Stimulated activated CD4-positive, alpha-beta T cell treated with anti-CD3 and anti-CD28 coated beads, Interleukin-1b, Interleukin-23, amount 100 ng/mL, for 4 hours (primary cell): ENCODE measurements at regions not wholly inside any gene's neighbourhood (a gene's known extent, or its start where the extent isn't known, plus 50 kb on each side); places are given as distances from the start of the nearest gene placed in this dataset.

Experiments
- DNase-seq, 2 donors: peaks; one replicate each; pipeline ENCODE4 v3.0.0-alpha.2; 2020; ENCODE audit warnings: low read depth in 2 of 2

DNA sequence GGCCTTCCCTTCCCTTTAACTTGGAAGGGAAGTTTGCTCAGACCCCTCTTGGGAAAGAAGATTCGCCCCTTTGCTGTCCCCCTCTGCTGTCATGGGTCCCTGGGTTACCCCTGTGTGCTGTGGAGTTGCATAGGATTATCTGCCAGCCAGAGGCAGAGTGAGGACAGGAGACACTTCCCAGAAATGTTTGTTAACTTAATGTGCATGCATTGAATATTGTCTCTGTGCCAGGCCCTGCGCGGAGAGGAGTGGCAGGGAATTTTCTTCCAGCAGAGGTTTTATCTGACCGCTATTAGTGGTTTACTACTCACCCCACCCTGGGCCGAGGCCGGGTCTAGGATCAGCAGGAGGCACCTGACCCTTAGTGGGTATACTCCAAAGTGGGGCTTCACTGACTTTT, 894.8 kb downstream of the TBC1D22A start:
- DNase-seq = no peak

DNA sequence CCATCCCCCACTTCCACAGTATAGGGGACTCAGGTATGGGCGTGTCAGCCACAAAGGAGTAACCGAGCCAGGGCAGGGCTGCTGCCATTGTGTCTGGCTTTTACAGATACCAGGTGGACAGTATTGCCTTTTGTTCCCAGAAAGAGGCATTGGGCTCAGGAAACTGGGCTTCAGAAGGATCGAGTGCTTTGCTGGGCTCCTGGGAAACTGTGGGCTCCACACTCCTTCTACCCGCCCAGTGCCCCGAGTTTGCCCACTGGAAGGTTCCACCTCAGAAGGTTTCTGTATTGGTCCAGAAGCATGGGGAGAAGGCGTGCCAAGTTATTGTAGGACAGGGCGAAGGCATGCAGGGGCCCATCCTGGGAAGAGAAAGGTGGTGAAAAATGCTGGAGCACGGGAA, 894.4 kb downstream of the TBC1D22A start:
- no peak for DNase-seq

DNA sequence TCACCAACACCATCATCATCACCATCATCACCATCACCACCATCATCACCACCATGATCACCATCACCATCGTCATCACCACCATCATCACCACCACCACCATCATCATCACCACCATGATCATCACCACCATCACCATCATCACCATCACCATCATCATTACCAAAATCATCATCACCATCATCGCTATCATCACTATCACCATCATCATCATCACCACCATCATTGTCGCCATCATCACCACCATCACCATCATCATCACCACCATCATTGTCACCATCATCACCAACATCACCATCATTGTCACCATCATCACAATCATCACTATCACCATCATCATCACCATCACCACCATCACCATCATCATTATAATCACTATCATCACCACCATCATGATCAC, 893.5 kb downstream of the TBC1D22A start:
- DNase-seq = no peak

DNA sequence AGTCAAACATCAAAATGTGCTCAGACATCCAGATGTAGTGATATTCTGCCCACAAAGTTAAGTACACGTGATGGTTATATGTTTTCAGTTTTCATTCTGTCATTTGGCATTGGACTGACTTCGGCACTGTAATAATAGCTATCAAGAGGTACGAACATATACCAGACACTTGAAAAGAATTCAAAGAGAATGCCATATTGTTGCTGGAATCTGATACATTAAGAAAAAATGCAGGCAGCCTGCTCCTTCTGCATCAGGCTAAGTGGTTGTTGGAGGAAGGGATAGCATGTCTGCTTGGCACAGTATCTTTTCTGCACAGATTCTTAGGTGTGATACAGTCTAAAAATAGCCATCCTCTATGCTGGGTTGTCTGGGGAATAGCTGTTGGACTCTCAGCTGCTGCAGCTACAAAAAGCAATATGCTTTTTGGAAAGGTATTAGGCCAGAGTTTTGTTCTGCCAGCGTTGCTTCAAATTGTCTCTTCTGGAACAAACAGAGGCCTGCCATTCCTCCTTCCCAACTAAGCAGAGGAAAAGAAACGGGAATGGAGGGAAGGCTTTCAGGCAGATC, 892.6 kb downstream of the TBC1D22A start:
- no peak for DNase-seq

DNA sequence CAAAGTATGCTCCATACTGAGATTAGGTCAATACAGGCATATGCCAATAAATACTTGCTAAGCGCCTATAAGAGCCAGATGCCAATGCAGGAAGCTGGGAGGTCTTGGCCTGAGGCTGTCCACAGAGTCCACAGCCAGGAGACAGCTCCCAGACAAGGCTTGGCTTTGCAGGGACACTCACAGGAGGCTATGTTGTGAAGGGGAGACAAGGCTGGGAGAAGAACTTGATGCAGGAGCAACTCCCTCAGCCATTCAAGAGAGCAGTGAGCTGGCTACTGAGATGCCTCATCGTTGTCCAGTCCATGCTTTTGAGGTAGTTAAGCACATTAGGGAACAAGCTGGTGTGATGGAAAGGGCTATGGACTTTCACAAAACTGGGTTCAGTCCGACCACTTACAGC, 891.5 kb downstream of the TBC1D22A start:
- DNase-seq = no peak

DNA sequence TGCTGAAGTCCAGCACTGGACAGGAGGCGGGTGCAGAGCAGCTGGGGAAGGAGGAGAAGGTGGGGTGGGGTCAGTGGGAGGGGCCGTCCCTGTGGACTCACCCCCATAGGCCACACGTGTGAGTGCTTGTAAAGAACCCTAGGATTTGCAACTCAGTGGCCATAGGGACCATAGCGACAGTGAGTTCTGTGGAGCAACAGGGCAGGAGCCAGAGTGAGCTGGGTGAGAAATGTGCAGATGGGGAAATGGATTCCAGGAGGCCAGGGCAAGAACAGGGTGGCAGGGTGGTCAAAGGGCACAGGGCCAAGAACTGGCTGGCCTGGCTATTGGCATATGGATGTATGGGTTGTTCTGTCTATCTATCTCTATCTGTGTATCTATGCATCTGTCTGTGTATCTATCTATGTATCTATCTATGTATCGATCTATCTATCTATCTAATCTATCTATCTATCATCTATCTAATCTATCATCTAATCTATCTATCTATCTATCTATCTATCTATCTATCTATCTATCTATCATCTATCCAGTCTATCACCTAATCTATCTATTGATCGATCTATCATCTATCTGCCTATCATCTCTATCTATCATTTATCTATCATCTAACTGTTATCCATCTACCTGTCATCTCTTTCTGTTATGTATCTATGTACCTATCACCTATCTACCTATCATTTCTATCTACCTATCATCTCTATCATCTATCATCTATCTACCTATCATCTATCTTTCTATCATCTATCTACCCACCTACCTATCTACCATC, 889.0 kb downstream of the TBC1D22A start:
- DNase-seq = no peak

DNA sequence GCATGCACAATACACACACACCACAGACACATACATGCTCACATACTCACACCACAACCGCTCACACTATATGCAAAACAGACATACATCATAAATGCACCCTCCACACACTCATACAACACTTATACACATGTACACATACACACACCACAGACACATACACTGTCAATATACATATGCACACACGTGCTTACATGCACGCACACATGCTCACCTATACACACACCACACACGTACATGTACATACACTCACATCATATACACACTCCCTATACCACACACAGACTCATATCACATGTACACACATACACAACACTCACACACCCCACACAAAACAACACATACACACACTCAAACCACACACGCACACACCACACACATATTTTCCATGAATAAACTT, 885.3 kb downstream of the TBC1D22A start:
- no peak for DNase-seq

DNA sequence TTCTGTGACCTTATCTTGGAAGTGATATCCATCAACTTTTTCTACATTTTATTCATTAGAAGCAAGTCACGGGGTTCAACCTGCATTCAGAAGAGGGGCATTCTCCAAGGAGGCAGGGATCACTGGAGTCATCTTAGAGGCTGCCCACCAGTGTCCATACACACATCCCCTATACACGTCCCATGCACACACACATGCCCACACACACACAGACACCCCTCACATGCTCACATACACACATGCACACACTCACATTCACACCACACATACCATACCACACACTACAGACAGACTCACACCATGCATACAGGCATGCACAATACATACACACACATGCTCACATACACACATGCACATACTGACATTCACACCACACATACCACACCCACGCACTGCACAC, 884.7 kb downstream of the TBC1D22A start:
- no peak for DNase-seq

DNA sequence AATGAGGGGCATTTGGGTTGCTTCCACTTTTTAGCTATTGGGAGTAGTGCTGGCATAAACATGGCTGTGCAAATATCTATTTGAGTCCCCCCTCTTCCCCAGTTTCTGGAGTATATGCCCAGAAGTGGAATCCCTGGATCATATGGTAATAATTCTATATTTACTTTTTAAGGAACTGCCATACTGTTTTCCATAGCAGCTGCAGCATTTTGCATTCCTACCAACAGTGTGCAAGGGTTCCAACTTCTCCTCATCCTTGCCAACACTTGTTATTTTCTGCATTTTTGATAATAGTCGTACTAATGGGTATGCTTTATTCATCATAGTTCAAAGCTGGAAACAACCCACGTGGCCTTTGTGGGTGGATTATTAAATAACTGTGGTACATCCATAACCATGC, 883.5 kb downstream of the TBC1D22A start:
- DNase-seq = no peak

DNA sequence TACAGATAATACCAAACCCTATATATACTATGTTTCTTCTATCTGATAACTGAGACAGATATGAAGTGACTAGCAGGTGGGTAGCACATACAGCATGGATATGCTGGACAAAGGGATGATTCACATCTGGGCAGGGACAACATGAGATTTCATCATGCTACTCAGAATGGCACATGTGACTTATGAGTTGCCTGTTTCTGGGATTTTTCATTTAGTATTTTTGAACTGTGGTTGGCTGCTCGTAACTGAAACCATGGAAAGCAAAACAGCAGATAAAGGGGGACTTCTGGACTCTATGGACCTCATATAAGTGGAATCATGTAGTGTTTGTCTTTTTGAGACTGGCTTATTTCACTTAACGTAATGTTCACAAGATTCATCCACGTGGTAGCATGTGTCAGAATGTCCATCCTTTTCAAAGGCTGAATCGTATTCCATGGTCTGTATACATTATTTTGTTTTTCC, 883.0 kb downstream of the TBC1D22A start:
- no peak for DNase-seq

DNA sequence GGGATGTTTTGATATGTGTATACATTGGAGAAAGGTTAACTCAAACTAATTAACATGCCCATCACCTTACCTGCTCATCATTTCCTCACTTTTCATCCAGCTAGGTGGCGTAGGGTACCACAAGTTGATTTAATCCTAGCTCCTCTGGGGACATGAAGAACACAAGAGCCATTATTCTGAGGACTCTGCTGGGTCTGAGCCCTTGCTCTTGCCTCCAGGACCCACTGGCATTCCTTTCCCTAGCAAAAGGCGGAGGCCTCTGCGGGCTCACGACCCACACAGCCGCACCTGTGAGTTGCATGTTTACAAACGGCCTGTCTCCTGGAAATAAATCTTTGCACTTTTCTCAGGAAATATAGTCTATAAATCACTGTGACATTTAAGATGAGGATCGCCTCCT, 871.9 kb downstream of the TBC1D22A start:
- no peak for DNase-seq

DNA sequence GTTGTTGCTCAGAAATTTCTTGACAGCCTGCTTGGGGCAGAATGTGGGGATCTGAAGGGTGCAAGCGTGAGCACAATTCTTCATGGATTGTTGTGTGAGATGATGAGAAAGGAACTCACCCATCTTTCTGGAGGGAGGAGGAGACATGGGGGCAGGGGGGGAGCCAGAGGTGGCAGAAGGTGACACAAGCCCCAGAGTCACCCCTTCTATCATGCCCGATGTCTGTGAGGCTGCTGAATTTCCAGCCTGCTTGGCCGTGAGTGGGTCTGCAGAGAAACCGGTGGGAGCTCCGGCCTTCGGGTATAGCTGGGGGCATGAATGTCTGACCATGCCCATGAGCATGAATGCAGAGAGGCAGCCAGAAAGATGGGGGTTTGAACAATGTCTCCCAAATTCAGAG, 870.7 kb downstream of the TBC1D22A start:
- DNase-seq = no peak

DNA sequence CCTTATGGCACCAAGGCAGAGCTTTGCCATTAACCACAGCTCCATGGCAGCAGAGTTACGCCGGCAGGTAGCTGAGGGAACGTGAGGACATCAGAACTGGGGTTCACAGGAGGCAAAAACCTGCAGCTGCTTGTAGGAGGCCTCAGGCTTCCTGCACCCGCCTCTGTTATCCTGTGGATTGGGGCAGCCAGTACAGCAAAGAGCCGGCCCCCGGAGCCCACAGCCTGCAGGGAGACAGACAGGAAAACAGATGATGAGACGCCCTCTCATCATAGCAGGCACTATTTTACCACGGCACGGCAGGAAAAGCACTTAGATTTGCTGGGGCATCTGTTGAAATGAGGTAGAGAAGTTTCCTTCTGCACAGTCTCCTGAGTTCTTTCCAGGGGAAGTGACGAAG, 870.3 kb downstream of the TBC1D22A start:
- DNase-seq = no peak

DNA sequence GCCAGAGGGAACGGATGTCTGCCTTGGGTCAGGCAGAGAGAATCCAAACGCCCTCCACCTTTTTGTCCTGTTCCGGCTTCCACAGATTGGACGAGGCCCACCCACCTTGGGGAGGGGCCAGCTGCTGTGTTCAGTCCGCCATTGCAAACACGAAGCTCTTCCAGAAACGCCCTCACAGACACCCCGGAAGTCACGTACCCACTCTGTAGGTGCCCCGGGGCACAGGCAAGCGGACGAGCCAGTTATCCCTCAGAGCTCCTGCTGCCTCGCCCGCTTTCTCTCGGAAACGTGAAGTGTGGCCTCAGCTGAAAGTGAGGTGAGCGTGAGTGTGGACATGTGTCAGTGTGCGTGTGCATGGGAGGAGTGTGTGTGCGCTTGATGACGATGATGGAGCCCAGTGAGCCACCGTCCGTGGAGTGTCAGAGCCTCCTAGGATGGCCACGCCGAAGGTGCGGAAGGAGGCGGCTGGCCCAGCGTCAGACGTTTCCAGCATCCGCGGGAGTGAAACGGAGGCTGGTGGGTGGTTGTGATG, 869.2 kb downstream of the TBC1D22A start:
- DNase-seq = no peak

DNA sequence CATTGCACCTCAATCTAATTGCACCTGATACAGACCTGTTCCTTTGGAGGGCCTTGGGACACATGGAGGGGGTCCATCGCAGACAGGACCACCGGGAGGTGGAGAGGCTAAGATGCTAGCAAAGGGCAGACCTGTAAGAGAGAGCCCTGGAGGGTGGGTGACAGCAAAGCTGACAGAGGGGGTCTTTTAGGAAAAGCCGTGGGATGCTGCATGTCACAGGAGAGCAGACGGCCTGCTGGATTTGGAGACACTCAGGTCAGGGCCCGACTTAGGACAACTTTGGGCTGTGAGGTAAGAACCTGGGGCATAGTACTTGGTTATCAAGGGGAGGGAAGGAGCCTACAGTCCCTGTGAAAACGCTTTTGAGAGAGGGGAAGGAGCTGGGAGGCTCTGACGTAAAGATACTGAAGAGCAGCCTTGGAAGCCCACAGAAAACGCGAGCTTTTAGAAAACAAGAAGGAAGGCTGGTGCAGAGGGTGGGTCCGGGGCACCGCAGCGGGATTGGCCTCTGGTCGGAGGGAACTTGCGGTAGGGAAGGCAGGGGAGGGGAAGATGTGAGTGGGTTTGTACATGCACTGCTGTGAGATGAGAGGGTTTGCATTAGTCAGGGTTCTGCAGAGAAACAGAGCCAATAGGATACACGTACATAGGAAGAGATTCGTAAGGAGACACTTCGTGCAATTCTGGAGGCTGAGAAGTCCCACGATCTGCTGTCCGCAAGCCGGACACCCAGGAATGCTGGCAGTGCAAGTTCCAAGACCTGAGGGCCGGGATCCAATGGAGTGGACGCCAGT, 868.5 kb downstream of the TBC1D22A start:
- no peak for DNase-seq

DNA sequence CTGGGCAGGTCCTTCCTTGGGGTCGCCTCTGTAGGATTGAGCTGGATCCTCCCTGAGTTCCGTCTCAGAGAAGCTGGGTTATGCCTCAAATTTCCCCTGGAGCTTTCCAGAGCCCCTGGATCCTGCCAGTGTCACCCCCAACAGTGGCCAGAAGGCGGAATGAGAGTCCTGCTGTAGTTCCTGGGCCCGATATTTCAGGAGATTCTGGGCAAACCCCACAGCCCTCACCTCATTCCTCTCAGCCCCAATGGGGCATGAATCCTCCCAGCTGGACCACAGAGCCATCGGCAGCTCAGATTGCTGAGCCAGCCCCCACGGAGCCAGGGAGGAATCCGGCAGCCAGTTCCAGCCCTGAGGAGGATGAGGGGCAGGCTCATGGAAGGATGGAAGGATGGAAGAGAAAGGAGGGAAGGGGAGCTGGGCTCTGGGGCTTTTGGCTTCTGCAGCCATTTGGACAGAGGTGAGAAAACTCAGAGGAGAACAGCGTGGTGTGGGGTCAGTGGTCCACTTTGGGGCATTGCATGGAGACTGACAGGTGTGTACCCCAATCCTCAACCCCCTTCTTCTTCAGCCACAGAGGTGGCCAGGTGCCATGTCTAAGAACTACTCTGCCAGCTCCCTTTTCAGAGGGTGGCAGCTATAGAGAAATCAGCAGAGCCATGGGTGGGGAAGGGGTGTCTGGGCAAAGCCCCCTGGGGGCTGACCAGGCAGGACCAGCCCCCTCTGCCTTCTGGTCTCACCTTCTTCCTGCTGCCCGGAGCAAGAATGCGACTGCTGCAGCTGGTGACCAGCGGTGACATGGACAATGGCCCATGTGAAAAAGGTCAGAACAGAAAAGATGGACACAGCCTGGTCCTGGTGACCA, 867.6 kb downstream of the TBC1D22A start:
- DNase-seq = no peak

DNA sequence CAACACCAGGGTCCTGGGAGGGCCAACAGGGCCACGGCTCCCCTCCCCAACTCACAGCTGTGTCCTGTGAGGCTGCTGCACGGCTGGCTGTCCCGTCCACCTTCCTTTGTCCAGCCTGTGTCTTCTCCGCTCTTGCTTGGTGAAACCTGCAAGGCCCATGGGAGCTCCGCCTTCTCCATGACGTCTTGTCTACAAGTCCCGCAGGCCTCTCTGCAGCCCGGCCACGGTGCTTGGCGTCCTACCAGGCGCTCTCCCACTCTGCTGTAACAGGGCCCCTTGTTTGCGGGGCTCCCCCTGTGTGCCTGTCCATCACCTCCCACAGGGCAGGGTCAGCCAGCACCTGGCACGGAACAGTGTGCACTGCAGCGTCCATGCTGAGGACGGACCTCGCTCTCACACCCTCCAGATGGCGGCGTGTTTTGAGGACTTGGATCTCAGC, 866.8 kb downstream of the TBC1D22A start:
- no peak for DNase-seq

DNA sequence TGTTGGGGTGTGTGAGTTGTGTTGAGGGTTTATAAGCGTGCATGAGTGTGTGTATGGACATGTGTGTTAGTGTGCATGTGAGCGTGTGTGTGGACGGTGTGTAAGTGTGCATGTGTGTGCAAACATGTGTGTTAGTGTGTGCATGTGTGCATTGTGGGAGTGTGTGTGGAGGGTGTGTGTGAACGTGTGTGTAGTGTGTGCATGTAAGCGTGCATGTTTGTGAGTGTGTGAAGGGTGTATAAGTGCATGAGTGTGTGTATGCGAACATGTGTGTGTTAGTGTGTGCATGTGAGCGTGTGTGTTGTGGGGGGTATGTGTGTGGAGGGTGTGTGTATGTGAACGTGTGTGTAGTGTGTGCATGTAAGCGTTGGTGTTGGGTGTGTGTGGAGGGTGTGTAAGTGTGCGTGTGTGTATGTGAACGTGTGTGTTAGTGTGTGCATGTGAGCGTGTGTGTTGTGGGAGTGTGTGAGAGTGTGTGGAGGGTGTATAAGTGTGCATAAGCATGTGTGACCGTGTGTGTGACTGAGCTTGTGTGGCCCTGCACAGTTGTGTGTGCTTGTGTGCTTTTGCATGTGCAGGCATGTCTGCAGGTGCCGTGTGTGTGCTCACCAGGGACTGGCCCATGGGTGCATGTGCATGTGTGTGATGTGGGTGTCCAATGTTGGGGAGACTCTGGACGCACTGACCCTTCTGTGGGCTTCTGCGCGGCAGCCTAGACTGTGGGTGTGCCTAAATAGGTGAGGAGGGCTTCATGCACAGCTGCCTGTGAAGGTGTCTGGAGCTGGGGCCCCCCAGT, 866.2 kb downstream of the TBC1D22A start:
- no peak for DNase-seq

DNA sequence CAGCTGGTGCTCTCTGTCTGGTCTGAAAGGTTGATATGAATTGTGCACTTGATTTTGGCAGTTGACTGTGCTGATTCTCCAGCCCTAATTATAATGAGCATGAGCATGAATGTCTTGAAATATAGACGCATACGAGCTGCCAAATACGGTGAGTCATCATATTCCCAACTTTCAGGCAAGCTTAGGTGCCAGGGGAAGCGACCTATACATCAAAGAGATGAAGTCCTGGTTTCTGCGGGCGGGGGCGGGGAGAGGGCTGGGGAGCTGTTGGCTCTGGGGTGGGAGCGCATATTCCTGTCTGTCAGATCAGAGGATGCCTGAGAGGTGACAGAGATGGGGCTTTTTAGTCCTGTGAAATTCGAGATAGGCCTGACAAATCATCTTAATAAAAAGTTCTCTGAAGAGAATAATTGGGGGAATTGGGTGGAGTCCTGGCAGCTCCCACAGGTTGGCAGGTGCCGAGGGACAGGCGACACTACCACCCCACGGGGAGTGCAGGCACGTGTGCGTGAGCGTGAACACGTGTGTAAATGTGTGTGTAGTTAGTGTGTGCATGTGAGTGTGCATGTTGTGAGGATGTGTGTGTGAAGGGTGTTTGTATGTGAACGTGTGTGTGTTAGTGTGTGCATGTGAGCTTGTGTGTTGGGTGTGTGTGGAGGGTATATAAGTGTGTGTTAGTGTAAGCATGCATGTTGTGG, 865.3 kb downstream of the TBC1D22A start:
- DNase-seq = no peak
